H9 (cell line): ENCODE measurements at regions not wholly inside any gene's neighbourhood (a gene's known extent, or its start where the extent isn't known, plus 50 kb on each side); places are given as distances from the start of the nearest gene placed in this dataset.

Experiments
- DNase-seq: peaks from one replicate; pipeline ENCODE4 v3.0.0-alpha.2; 2017
- H2AFZ ChIP-seq: one replicate; pipeline ENCODE4 v1.6.1; 2013; ENCODE audit warnings: mild to moderate bottlenecking, low read length, control low read depth, moderate library complexity
- H2AK5ac ChIP-seq: 2 replicates; pipeline ENCODE4 v1.6.1; 2013; ENCODE audit warnings: low read length, control low read depth, mixed read lengths; ENCODE audit not compliant: insufficient read length
- H2BK120ac ChIP-seq: one replicate; pipeline ENCODE4 v1.6.1; 2013; ENCODE audit warnings: low read depth, mild to moderate bottlenecking, low read length, control low read depth, inconsistent platforms; ENCODE audit not compliant: poor library complexity, severe bottlenecking
- H2BK12ac ChIP-seq: 2 replicates; pipeline ENCODE4 v1.6.1; 2013; ENCODE audit warnings: low read length, control low read depth, mixed read lengths, low read depth; ENCODE audit not compliant: insufficient read length
- H2BK15ac ChIP-seq: 2 replicates; pipeline ENCODE4 v1.6.1; 2013; ENCODE audit warnings: low read depth, low read length, control low read depth
- H2BK20ac ChIP-seq: one replicate; pipeline ENCODE4 v1.6.1; 2013; ENCODE audit warnings: low read depth, mild to moderate bottlenecking, low read length, control low read depth, inconsistent platforms; ENCODE audit not compliant: poor library complexity, severe bottlenecking
- H2BK5ac ChIP-seq: 2 replicates; pipeline ENCODE4 v1.6.1; 2013; ENCODE audit warnings: low read length, control low read depth, mixed read lengths; ENCODE audit not compliant: insufficient read length
- H3K14ac ChIP-seq: 2 replicates; pipeline ENCODE4 v1.6.1; 2013; ENCODE audit warnings: low read length, control low read depth; ENCODE audit not compliant: insufficient read depth
- H3K18ac ChIP-seq: 2 replicates; pipeline ENCODE4 v1.6.1; 2013; ENCODE audit warnings: low read depth, mild to moderate bottlenecking, mixed read lengths, low read length, control low read depth; ENCODE audit not compliant: insufficient read length
- H3K23ac ChIP-seq: 2 replicates; pipeline ENCODE4 v1.6.1; 2013; ENCODE audit warnings: low read length, control low read depth, mixed read lengths, low read depth; ENCODE audit not compliant: insufficient read length
- H3K23me2 ChIP-seq: 2 replicates; pipeline ENCODE4 v1.6.1; 2013; ENCODE audit warnings: low read depth, mild to moderate bottlenecking, mixed read lengths, low read length, control low read depth; ENCODE audit not compliant: insufficient read length, poor library complexity, severe bottlenecking
- H3K27ac ChIP-seq: 2 replicates; pipeline ENCODE4 v1.5.1; 2013; ENCODE audit warnings: low read length, control low read depth, mixed read lengths, low read depth; ENCODE audit not compliant: insufficient read length
- H3K27me3 ChIP-seq: 2 replicates; pipeline ENCODE4 v1.6.1; 2013; ENCODE audit warnings: low read length, control low read depth, inconsistent platforms; ENCODE audit not compliant: insufficient read depth
- H3K4ac ChIP-seq: 2 replicates; pipeline ENCODE4 v1.6.1; 2013; ENCODE audit warnings: low read depth, mild to moderate bottlenecking, control low read depth, inconsistent platforms, low read length, moderate library complexity
- H3K4me1 ChIP-seq: 2 replicates; pipeline ENCODE4 v1.6.1; 2013; ENCODE audit warnings: low read length, control low read depth, inconsistent platforms; ENCODE audit not compliant: insufficient read depth
- H3K4me2 ChIP-seq: 2 replicates; pipeline ENCODE4 v1.6.1; 2013; ENCODE audit warnings: low read length, control low read depth, mixed read lengths; ENCODE audit not compliant: insufficient read length, insufficient read depth
- H3K56ac ChIP-seq: 2 replicates; pipeline ENCODE4 v1.6.1; 2013; ENCODE audit warnings: low read depth, mild to moderate bottlenecking, mixed read lengths, low read length, control low read depth; ENCODE audit not compliant: insufficient read length
- H3K79me1 ChIP-seq: 2 replicates; pipeline ENCODE4 v1.6.1; 2013; ENCODE audit warnings: low read depth, mild to moderate bottlenecking, moderate library complexity, low read length, control low read depth, inconsistent platforms; ENCODE audit not compliant: insufficient read depth, poor library complexity, severe bottlenecking
- H3K79me2 ChIP-seq: 2 replicates; pipeline ENCODE4 v1.6.1; 2013; ENCODE audit warnings: low read length, control low read depth, inconsistent platforms; ENCODE audit not compliant: insufficient read depth
- H3K9ac ChIP-seq: 2 replicates; pipeline ENCODE4 v1.6.1; 2013; ENCODE audit warnings: low read length, control low read depth, mixed read lengths; ENCODE audit not compliant: insufficient read length; ENCODE audit errors: extremely low read depth
- H3K9me3 ChIP-seq: one replicate; pipeline ENCODE4 v1.6.1; 2013; ENCODE audit warnings: low read depth, low read length, inconsistent platforms; ENCODE audit not compliant: control insufficient read depth
- H3T11ph ChIP-seq: one replicate; pipeline ENCODE4 v1.6.1; 2013; ENCODE audit warnings: mild to moderate bottlenecking, low read length, control low read depth, inconsistent platforms
- H4K20me1 ChIP-seq: one replicate; pipeline ENCODE4 v1.6.1; 2013; ENCODE audit not compliant: control insufficient read depth, insufficient read length, insufficient read depth
- H4K5ac ChIP-seq: 2 replicates; pipeline ENCODE4 v1.6.1; 2013; ENCODE audit warnings: low read depth, mild to moderate bottlenecking, mixed read lengths, low read length, control low read depth; ENCODE audit not compliant: insufficient read length
- H4K8ac ChIP-seq: replicated peaks from 2 replicates; pipeline ENCODE4 v1.6.1; 2013; ENCODE audit warnings: low read length, control low read depth, mixed read lengths, low read depth; ENCODE audit not compliant: insufficient read length
- H4K91ac ChIP-seq: 2 replicates; pipeline ENCODE4 v1.6.1; 2013; ENCODE audit warnings: low read depth, mild to moderate bottlenecking, moderate library complexity, mixed read lengths, low read length, control low read depth; ENCODE audit not compliant: insufficient read length
- H3K27ac Mint-ChIP-seq, 3 experiments: 2 replicates in 2 of 3; 3 replicates in 1 of 3; pipeline ENCODE4 v1.8.0; 2020 to 2021; ENCODE audit warnings: mixed read lengths in 3 of 3, mild to moderate bottlenecking in 1 of 3, moderate library complexity in 1 of 3
- H3K27me3 Mint-ChIP-seq: 2 replicates; pipeline ENCODE4 v1.8.0; 2021; ENCODE audit warnings: low read depth, mild to moderate bottlenecking, moderate library complexity, mixed read lengths
- H3K36me3 Mint-ChIP-seq, 3 experiments: 2 replicates in 2 of 3; 3 replicates in 1 of 3; pipeline ENCODE4 v1.8.0; 2020 to 2021; ENCODE audit warnings: low read depth in 3 of 3, mixed read lengths in 3 of 3; ENCODE audit not compliant: insufficient read depth in 1 of 3
- H3K4me1 Mint-ChIP-seq, 2 experiments: 2 replicates each; pipeline ENCODE4 v1.8.0; 2020; ENCODE audit warnings: mixed read lengths in 2 of 2
- H3K4me3 Mint-ChIP-seq, 2 experiments: 2 replicates in 1 of 2; 3 replicates in 1 of 2; pipeline ENCODE4 v1.8.0; 2020 to 2021; ENCODE audit warnings: mild to moderate bottlenecking in 2 of 2, mixed read lengths in 2 of 2, moderate library complexity in 1 of 2
- H3K9me3 Mint-ChIP-seq, 2 experiments: 2 replicates in 1 of 2; 3 replicates in 1 of 2; pipeline ENCODE4 v1.8.0; 2020; ENCODE audit warnings: mild to moderate bottlenecking in 2 of 2, mixed read lengths in 2 of 2, moderate library complexity in 1 of 2
- CTCF ChIP-seq: fragments of 200-600 bp; sonication (generic); conservative IDR thresholded peaks from 3 replicates; pipeline ENCODE4 v1.8.0; 2021; ENCODE audit warnings: antibody characterized with exemption, mild to moderate bottlenecking
- WGBS: extraction: QIAGEN DNeasy Blood & Tissue Kit; methylation state at CpG from one replicate; pipeline ENCODE4 v1.1.7; 2013; ENCODE audit warnings: missing lambda C conversion rate, low lambda C conversion rate, mixed read lengths; ENCODE audit not compliant: insufficient read length; ENCODE audit errors: extremely low coverage; 5-methylcytosine and 5-hydroxymethylcytosine counted together

- Histone ChIP-seq H3K79me1 (no peaks in the 10 kb centered on the region), H3K27ac (peak overlapping the region; percentile 77), H4K5ac (no peak overlapping the region), H2AK5ac (no peak overlapping the region), H4K20me1 (no peaks in the 10 kb centered on the region), H2BK5ac (no peak overlapping the region), H3K18ac (peak overlapping the region; percentile 97), H3K79me2 (no peaks in the 10 kb centered on the region), H2BK120ac (peak overlapping the region; percentile 97), H3K23me2 (peaks cover 2% of the 10 kb centered on the region), H3K4me2 (peak overlapping the region; percentile 67), H3K9me3 (no peaks in the 10 kb centered on the region), H3K56ac (no peak overlapping the region), H3K27me3 (no peaks in the 10 kb centered on the region), H3T11ph (peak overlapping the region; percentile 46), H2BK15ac (no peak overlapping the region), H3K23ac (no peak overlapping the region), H4K8ac (no peak overlapping the region), H4K91ac (no peak overlapping the region), H3K4me1 (peaks cover 19% of the 10 kb centered on the region), H3K9ac (no peak overlapping the region), H2AFZ (no peak overlapping the region), H3K4ac (peak overlapping the region; percentile 42; the same call in 1 of the 2 replicates), H2BK20ac (no peak overlapping the region), H2BK12ac (peak overlapping the region; percentile 96), H3K14ac (peak overlapping the region; percentile 97; the same call in 1 of the 2 replicates)
- Mint-ChIP-seq H3K36me3 (no peaks in the 10 kb centered on the region; a peak in 1 of 7 replicates), H3K27ac (peak overlapping the region; percentile 54 to 98 (median 92); a peak in 6 of 7 replicates), H3K9me3 (no peaks in the 10 kb centered on the region; a peak in 1 of 5 replicates), H3K4me1 (peaks cover 40 to 47% of the 10 kb centered on the region in 2 experiments), H3K27me3 (peaks cover 3% of the 10 kb centered on the region), H3K4me3 (peak overlapping the region in 1 of 2 experiments; percentile 45; a peak in 2 of 5 replicates)
- no peak for TF ChIP-seq CTCF
- no CpG with 5 or more reads among the region's 7 CpGs for WGBS
- DNase-seq = peak; percentile 75
Measured at GRCh38 chr5:154107756-154108155, 69.0 kb downstream of the MFAP3 start.
